Natural killer cell (primary cell): ENCODE measurements at regions not wholly inside any gene's neighbourhood (a gene's known extent, or its start where the extent isn't known, plus 50 kb on each side); places are given as distances from the start of the nearest gene placed in this dataset.

Experiments used
- ATAC-seq, 3 donors: fragments of 150-1000 bp in 2 of 3; fragments of 200-7000 bp in 1 of 3; cut with Tn5 transposase; 1 replicate in 1 of 3; 2 replicates in 2 of 3; pipeline ENCODE4 v1.10.0; 2021; ENCODE audit warnings: mild to moderate bottlenecking in 2 of 3, moderate library complexity in 2 of 3
- DNase-seq, 2 donors: peaks; one replicate each; pipeline versions ENCODE4 v3.0.0 to v3.0.0-alpha.2; 2013 to 2021; ENCODE audit warnings: mixed read lengths in 1 of 2
- H3K27ac ChIP-seq: one replicate; pipeline ENCODE4 v1.5.1; 2013; ENCODE audit warnings: mild to moderate bottlenecking, low read length
- H3K27me3 ChIP-seq: one replicate; pipeline ENCODE4 v1.6.1; 2013; ENCODE audit warnings: low read length; ENCODE audit not compliant: control insufficient read depth, insufficient read depth
- H3K36me3 ChIP-seq: one replicate; pipeline ENCODE4 v1.6.1; 2013; ENCODE audit warnings: low read length; ENCODE audit not compliant: control insufficient read depth, insufficient read depth
- H3K4me1 ChIP-seq: one replicate; pipeline ENCODE4 v1.6.1; 2013; ENCODE audit warnings: low read length; ENCODE audit not compliant: control insufficient read depth, insufficient read depth
- H3K4me3 ChIP-seq: one replicate; pipeline ENCODE4 v1.5.1; 2013; ENCODE audit warnings: low read length
- H3K9me3 ChIP-seq: one replicate; pipeline ENCODE4 v1.6.1; 2013; ENCODE audit warnings: low read length; ENCODE audit not compliant: control insufficient read depth, insufficient read depth
- H3K27ac Mint-ChIP-seq, 2 donors: one replicate each; pipeline ENCODE4 v1.8.0; 2022; ENCODE audit warnings: mild to moderate bottlenecking in 2 of 2, mixed read lengths in 2 of 2, moderate library complexity in 1 of 2
- H3K27me3 Mint-ChIP-seq, 2 donors: one replicate each; pipeline ENCODE4 v1.8.0; 2022; ENCODE audit warnings: low read depth in 2 of 2, mixed read lengths in 2 of 2
- H3K36me3 Mint-ChIP-seq: one replicate; pipeline ENCODE4 v1.8.0; 2022; ENCODE audit warnings: mixed read lengths
- H3K4me1 Mint-ChIP-seq, 2 donors: one replicate each; pipeline ENCODE4 v1.8.0; 2022; ENCODE audit warnings: mixed read lengths in 2 of 2
- H3K4me3 Mint-ChIP-seq: one replicate; pipeline ENCODE4 v1.8.0; 2022; ENCODE audit warnings: mild to moderate bottlenecking, moderate library complexity, mixed read lengths
- H3K9me3 Mint-ChIP-seq, 2 donors: one replicate each; pipeline ENCODE4 v1.8.0; 2022; ENCODE audit warnings: mixed read lengths in 2 of 2
- WGBS: methylation state at CpG from one replicate; pipeline ENCODE4 v1.1.7; 2013; ENCODE audit warnings: missing lambda C conversion rate; ENCODE audit not compliant: insufficient coverage; 5-methylcytosine and 5-hydroxymethylcytosine counted together
- intact Hi-C: fragments of 100-400 bp; cut with micrococcal nuclease; formaldehyde crosslinking; loops from one replicate; pipeline ENCODE4 v1.14.2; 2022
- TF ChIP-seq, protein P1 (sequence below): fragments of 200-600 bp; IDR thresholded peaks from one replicate; pipeline ENCODE4 v1.8.0; 2022; ENCODE audit warnings: antibody characterized with exemption

DNA sequence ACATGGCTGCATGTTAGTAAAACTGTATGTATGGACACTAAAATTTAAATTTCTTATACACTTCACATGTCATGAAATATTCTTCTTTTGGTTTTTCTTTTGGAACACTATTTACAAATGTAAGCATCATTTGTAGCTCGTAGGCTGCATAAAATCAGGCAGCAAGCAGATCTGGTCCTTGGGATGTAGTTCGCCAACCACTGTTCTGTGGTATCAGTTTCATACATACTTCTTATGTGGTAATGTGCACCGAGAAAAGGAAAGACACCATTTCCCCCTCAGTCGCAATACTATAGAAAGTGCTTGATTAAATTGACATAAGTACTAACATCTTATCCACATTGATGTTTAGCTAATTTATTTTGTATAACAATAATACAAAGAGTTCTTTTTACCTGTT lies 274.4 kb upstream of the VCX start:
- intact Hi-C loops = no loop called here
- TF ChIP-seq, protein P1, sequence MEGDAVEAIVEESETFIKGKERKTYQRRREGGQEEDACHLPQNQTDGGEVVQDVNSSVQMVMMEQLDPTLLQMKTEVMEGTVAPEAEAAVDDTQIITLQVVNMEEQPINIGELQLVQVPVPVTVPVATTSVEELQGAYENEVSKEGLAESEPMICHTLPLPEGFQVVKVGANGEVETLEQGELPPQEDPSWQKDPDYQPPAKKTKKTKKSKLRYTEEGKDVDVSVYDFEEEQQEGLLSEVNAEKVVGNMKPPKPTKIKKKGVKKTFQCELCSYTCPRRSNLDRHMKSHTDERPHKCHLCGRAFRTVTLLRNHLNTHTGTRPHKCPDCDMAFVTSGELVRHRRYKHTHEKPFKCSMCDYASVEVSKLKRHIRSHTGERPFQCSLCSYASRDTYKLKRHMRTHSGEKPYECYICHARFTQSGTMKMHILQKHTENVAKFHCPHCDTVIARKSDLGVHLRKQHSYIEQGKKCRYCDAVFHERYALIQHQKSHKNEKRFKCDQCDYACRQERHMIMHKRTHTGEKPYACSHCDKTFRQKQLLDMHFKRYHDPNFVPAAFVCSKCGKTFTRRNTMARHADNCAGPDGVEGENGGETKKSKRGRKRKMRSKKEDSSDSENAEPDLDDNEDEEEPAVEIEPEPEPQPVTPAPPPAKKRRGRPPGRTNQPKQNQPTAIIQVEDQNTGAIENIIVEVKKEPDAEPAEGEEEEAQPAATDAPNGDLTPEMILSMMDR = no peak

DNA sequence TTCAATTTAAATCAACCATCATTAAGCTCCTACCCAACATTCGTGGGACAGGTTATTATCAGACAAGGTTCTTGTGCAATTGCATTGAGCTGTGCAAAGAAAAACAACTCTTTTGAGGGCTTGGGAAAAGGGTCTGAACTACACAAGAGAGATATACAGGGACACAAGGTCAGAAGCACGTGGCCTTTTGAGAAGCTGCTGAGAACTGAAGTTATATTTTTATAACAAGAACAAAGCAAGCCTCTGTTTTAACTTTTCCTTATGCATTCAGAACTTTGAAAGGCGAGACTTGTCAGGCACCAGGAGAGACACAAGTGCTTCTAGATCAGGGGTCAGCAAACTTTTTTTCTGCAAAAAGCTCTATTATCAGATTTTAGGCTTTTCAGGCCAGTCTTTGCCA lies 274.8 kb upstream of the VCX start:
- Mint-ChIP-seq H3K27me3 (no peaks in the 10 kb centered on the region), H3K9me3 (no peaks in the 10 kb centered on the region), H3K4me3 (no peak overlapping the region), H3K4me1 (no peaks in the 10 kb centered on the region), H3K27ac (no peak overlapping the region), H3K36me3 (no peaks in the 10 kb centered on the region)
- intact Hi-C loops = no loop called here
- H3K4me1 ChIP-seq = no peaks in the 10 kb centered on the region
- H3K36me3 ChIP-seq = no peaks in the 10 kb centered on the region
- H3K4me3 ChIP-seq = no peak overlapping the region
- 79% methylated on average over 2 of the region's 3 CpGs for WGBS
- peaks cover 3% of the 10 kb centered on the region for H3K9me3 ChIP-seq
- TF ChIP-seq, protein P1 = no peak
- H3K27ac ChIP-seq = no peak overlapping the region
- ATAC-seq (no peak), DNase-seq (no peak)
- no peaks in the 10 kb centered on the region for H3K27me3 ChIP-seq

More for the DNA sequence above, 274.4 kb upstream of the VCX start:
- Mint-ChIP-seq H3K9me3 (no peaks in the 10 kb centered on the region), H3K36me3 (no peaks in the 10 kb centered on the region), H3K27ac (no peak overlapping the region), H3K4me1 (no peaks in the 10 kb centered on the region), H3K4me3 (no peak overlapping the region), H3K27me3 (no peaks in the 10 kb centered on the region)
- Histone ChIP-seq H3K4me3 (no peak overlapping the region), H3K27me3 (no peaks in the 10 kb centered on the region), H3K4me1 (no peaks in the 10 kb centered on the region), H3K27ac (no peak overlapping the region), H3K36me3 (no peaks in the 10 kb centered on the region), H3K9me3 (peaks cover 3% of the 10 kb centered on the region)
- DNase-seq (no peak), ATAC-seq (no peak)
- WGBS = 88% methylated on average over 2 of the region's 4 CpGs

DNA sequence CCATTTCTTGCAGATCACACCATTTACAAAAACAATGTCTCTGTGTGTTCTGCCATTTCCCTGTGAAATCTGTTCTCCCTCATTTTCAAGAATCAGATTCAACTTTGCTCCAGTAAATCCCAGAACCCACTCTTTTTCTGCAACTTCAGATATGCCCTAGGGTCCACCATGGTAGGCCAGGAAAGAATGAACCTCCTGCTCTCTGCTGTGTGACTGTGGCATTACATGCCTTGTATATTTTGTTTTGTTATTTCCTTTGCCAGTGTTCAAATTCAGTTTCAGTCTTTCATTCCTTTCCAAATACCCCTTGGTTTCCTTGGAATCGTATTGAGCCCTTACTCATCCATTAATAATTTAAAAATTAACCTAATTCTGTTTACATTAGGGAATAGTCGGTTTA lies 290.2 kb upstream of the VCX start:
- H3K27ac ChIP-seq = no peak overlapping the region
- H3K27me3 Mint-ChIP-seq = no peaks in the 10 kb centered on the region
- no peaks in the 10 kb centered on the region for H3K27me3 ChIP-seq
- no peaks in the 10 kb centered on the region for H3K4me1 ChIP-seq
- H3K36me3 ChIP-seq = no peaks in the 10 kb centered on the region
- peaks cover 10 to 12% of the 10 kb centered on the region in 2 donors for H3K9me3 Mint-ChIP-seq
- intact Hi-C loops = no loop called here
- TF ChIP-seq, protein P1 = no peak
- H3K36me3 Mint-ChIP-seq = no peaks in the 10 kb centered on the region
- H3K9me3 ChIP-seq = no peaks in the 10 kb centered on the region
- ATAC-seq = no peak
- WGBS = no CpG with 5 or more reads among the region's 2 CpGs
- DNase-seq = no peak
- no peak overlapping the region for H3K27ac Mint-ChIP-seq
- H3K4me3 Mint-ChIP-seq = no peak overlapping the region
- H3K4me1 Mint-ChIP-seq = no peaks in the 10 kb centered on the region
- H3K4me3 ChIP-seq = no peak overlapping the region

DNA sequence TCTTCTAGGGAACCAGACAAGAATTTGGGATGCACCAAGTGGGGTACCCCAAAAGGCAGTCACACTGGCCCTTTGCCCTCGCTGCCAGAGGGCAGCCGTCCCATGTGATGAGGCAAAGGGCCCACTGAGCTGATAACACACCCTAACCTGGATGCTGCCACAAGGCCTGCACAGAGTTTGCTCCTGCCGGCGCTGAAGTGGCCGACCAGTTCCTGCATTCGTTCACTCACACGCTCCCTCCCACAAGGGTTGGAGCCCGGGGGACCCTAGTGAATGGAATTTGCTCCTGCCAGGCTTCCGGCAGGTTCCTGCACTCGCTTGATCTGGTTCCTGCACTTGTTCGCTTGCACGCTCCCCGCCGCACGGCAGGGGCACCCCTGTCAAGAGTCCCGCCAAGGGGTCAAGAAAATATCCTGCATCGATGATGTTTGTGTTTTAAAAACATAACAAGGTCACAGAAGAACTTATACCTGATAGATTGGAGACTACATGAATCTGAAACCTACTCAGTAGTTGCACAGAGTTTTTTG lies 296.4 kb upstream of the VCX start:
- Histone ChIP-seq H3K9me3 (no peaks in the 10 kb centered on the region), H3K27me3 (no peaks in the 10 kb centered on the region), H3K4me1 (no peaks in the 10 kb centered on the region), H3K27ac (no peak overlapping the region), H3K36me3 (no peaks in the 10 kb centered on the region), H3K4me3 (no peak overlapping the region)
- intact Hi-C loops = no loop called here
- Mint-ChIP-seq H3K4me3 (no peak overlapping the region), H3K4me1 (no peaks in the 10 kb centered on the region), H3K27ac (no peak overlapping the region), H3K9me3 (peaks cover 4% of the 10 kb centered on the region in 2 donors), H3K27me3 (no peaks in the 10 kb centered on the region), H3K36me3 (no peaks in the 10 kb centered on the region)
- ATAC-seq (no peak), DNase-seq (no peak)
- TF ChIP-seq, protein P1 = no peak
- WGBS = 93% methylated on average over 17 of the region's 17 CpGs
